ENCODE measurements at regions not wholly inside any gene's neighbourhood (a gene's known extent, or its start where the extent isn't known, plus 50 kb on each side); places are given as distances from the start of the nearest gene placed in this dataset.

- Histone ChIP-seq H3K9me3 (no peaks in the 10 kb centered on the region), H3K27ac (ENCODE audit: low read length) (no peak overlapping the region), H3K4me3 (ENCODE audit: control insufficient read depth in 1 of 2, extremely low read depth in 1 of 2, low read length in 1 of 2) (no peak overlapping the region), H3K4me1 (ENCODE audit: control insufficient read depth in 1 of 2, extremely low read depth in 1 of 2, insufficient read depth in 2 of 2, low read length in 2 of 2) (no peaks in the 10 kb centered on the region), H3K36me3 (ENCODE audit: control insufficient read depth in 2 of 2, extremely low read depth in 1 of 2, insufficient read depth in 1 of 2, low read length in 1 of 2) (no peaks in the 10 kb centered on the region), H3K27me3 (replicated peaks in 1 of 2; ENCODE audit: control insufficient read depth in 2 of 2, extremely low read depth in 1 of 2, insufficient read depth in 2 of 2, low read length in 1 of 2) (no peaks in the 10 kb centered on the region)
- H3K4me1 Mint-ChIP-seq, result peaks cover 0 to 4% (median 0%) of the 10 kb centered on the region in 3 donors
- no peaks in the 10 kb centered on the region for H3K36me3 Mint-ChIP-seq
- H3K9me3 Mint-ChIP-seq, result no peaks in the 10 kb centered on the region
- no peak overlapping the region for H3K27ac Mint-ChIP-seq
- no peak for ATAC-seq (replicated peaks in 1 of 4)
- peaks cover 0 to 4% of the 10 kb centered on the region in 2 donors for H3K27me3 Mint-ChIP-seq
- ChIA-PET POLR2A (no interaction called here), CTCF (no interaction called here)
- WGBS (ENCODE audit: insufficient coverage), result 91% methylated on average over 2 of the region's 4 CpGs
- DNase-seq, result no peak
- no peak overlapping the region for H3K4me3 Mint-ChIP-seq
Measured at GRCh38 chr20:60304931-60305330, 346.7 kb downstream of the CDH26 start.

DNA sequence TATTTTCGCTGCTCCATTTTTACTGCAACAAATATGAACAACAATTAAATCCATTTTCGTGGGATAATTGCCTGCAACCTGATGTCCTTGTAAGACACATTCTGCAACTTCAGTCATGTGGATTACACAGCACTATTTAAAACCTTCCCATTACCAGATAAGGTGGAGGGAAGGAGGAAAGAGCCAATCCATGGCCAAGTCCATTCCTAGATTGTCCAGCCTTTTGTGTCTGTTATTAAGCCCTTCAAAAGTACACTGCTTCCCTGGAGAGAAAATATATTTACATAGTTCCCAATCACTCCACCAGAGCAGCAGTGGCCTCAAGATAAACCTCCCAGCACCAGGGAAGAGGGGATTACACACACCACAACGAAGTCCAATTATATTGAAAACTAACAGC is 347.9 kb downstream of the CDH26 start:
- no peaks in the 10 kb centered on the region for H3K9me3 ChIP-seq
- peaks cover 0 to 4% of the 10 kb centered on the region in 2 donors for H3K27me3 Mint-ChIP-seq
- no peaks in the 10 kb centered on the region for H3K36me3 Mint-ChIP-seq
- ChIA-PET POLR2A (no interaction called here), CTCF (no interaction called here)
- WGBS (ENCODE audit: insufficient coverage), result 71% methylated on average over 1 of the region's 3 CpGs
- H3K36me3 ChIP-seq (ENCODE audit: control insufficient read depth in 2 of 2, extremely low read depth in 1 of 2, insufficient read depth in 1 of 2, low read length in 1 of 2), result no peaks in the 10 kb centered on the region
- no peaks in the 10 kb centered on the region for H3K27me3 ChIP-seq (replicated peaks in 1 of 2; ENCODE audit: control insufficient read depth in 2 of 2, extremely low read depth in 1 of 2, insufficient read depth in 2 of 2, low read length in 1 of 2)
- H3K27ac ChIP-seq (ENCODE audit: low read length), result no peak overlapping the region
- no peak overlapping the region for H3K4me3 ChIP-seq (ENCODE audit: control insufficient read depth in 1 of 2, extremely low read depth in 1 of 2, low read length in 1 of 2)
- no peaks in the 10 kb centered on the region for H3K4me1 ChIP-seq (ENCODE audit: control insufficient read depth in 1 of 2, extremely low read depth in 1 of 2, insufficient read depth in 2 of 2, low read length in 2 of 2)
- no peak overlapping the region for H3K4me3 Mint-ChIP-seq
- DNase-seq, result no peak
- H3K9me3 Mint-ChIP-seq, result no peaks in the 10 kb centered on the region
- H3K4me1 Mint-ChIP-seq, result no peaks in the 10 kb centered on the region
- H3K27ac Mint-ChIP-seq, result no peak overlapping the region
- ATAC-seq (replicated peaks in 1 of 4), result no peak

DNA sequence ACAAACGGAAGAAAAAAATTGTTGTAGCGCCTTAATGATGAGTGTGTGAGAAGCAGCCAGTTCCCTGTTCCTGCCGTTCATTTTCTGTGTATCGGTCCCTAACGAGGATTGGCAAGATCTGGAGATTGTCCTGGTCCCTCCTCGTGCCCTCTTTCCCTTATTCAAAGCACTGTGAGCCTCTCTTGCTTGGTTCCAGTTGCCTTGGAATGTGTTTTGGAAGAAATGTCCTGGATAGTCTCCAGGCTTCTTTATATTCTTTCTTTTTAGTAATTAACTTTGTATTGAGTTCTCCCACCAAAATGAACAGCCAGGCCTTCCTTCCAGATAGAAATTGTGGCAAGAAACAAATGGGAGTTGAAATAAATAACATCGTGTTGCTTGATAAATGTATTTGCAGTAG is 348.3 kb downstream of the CDH26 start:
- DNase-seq (no peak), ATAC-seq (replicated peaks in 1 of 4) (no peak)
- 86% methylated on average over 6 of the region's 7 CpGs for WGBS (ENCODE audit: insufficient coverage)
- Mint-ChIP-seq H3K36me3 (no peaks in the 10 kb centered on the region), H3K4me1 (no peaks in the 10 kb centered on the region), H3K27ac (no peak overlapping the region), H3K9me3 (no peaks in the 10 kb centered on the region), H3K4me3 (no peak overlapping the region), H3K27me3 (peaks cover 0 to 4% of the 10 kb centered on the region in 2 donors)
- Histone ChIP-seq H3K4me1 (ENCODE audit: control insufficient read depth in 1 of 2, extremely low read depth in 1 of 2, insufficient read depth in 2 of 2, low read length in 2 of 2) (no peaks in the 10 kb centered on the region), H3K9me3 (no peaks in the 10 kb centered on the region), H3K27me3 (replicated peaks in 1 of 2; ENCODE audit: control insufficient read depth in 2 of 2, extremely low read depth in 1 of 2, insufficient read depth in 2 of 2, low read length in 1 of 2) (no peaks in the 10 kb centered on the region), H3K4me3 (ENCODE audit: control insufficient read depth in 1 of 2, extremely low read depth in 1 of 2, low read length in 1 of 2) (no peak overlapping the region), H3K36me3 (ENCODE audit: control insufficient read depth in 2 of 2, extremely low read depth in 1 of 2, insufficient read depth in 1 of 2, low read length in 1 of 2) (no peaks in the 10 kb centered on the region), H3K27ac (ENCODE audit: low read length) (no peak overlapping the region)
- CTCF ChIA-PET, result no interaction called here
- POLR2A ChIA-PET, result no interaction called here

DNA sequence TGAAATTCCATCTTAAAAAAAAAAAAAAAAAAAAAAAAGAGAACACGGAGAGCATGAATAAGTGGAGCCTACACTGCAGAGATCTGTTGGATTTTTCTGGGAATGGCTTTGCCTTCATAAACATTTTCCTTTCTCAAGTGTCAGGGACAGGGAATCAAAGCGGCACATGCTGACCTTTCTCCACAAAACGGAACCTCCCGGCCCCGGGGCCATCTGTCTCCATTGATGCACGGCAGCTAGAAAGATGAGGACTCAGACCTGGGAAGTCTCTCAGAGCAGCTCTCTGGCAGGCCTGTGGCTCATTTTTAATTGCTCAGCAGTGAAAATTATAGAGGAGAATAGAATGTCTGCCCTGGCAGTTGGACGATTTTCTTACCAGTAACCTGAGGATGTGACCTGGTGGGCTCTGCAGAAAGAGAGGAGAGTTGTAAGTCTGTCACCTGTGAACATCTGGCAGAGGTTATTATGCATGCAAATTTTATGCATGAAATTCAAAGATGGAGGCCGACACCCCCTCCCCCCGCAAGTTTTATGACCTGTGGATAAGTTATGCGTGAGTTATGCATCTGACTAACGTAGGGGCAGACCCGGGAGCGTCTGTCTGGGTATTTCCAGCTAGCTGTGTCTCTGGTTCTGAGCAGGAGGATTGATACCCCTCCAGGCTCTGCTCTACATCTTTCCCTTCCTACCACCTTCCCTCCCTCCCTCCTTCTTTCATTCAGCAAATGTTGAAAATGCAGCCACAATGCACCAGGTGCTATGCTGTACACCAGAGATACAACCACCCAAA is 352.5 kb downstream of the CDH26 start:
- ChIA-PET CTCF (no interaction called here), POLR2A (no interaction called here)
- no peak overlapping the region for H3K27ac ChIP-seq (ENCODE audit: low read length)
- H3K4me3 ChIP-seq (ENCODE audit: control insufficient read depth in 1 of 2, extremely low read depth in 1 of 2, low read length in 1 of 2), result no peak overlapping the region
- no peaks in the 10 kb centered on the region for H3K36me3 Mint-ChIP-seq
- H3K9me3 Mint-ChIP-seq, result no peaks in the 10 kb centered on the region
- WGBS (ENCODE audit: insufficient coverage), result 84% methylated on average over 5 of the region's 13 CpGs
- H3K4me1 Mint-ChIP-seq, result no peaks in the 10 kb centered on the region
- no peaks in the 10 kb centered on the region for H3K27me3 ChIP-seq (replicated peaks in 1 of 2; ENCODE audit: control insufficient read depth in 2 of 2, extremely low read depth in 1 of 2, insufficient read depth in 2 of 2, low read length in 1 of 2)
- no peaks in the 10 kb centered on the region for H3K36me3 ChIP-seq (ENCODE audit: control insufficient read depth in 2 of 2, extremely low read depth in 1 of 2, insufficient read depth in 1 of 2, low read length in 1 of 2)
- H3K27ac Mint-ChIP-seq, result no peak overlapping the region
- no peaks in the 10 kb centered on the region for H3K9me3 ChIP-seq
- no peak for ATAC-seq (replicated peaks in 1 of 4)
- no peaks in the 10 kb centered on the region for H3K4me1 ChIP-seq (ENCODE audit: control insufficient read depth in 1 of 2, extremely low read depth in 1 of 2, insufficient read depth in 2 of 2, low read length in 2 of 2)
- no peak overlapping the region for H3K4me3 Mint-ChIP-seq
- no peak for DNase-seq
- H3K27me3 Mint-ChIP-seq, result peaks cover 0 to 2% of the 10 kb centered on the region in 2 donors

- H3K9me3 ChIP-seq, result no peaks in the 10 kb centered on the region
- Mint-ChIP-seq H3K36me3 (no peaks in the 10 kb centered on the region), H3K9me3 (no peaks in the 10 kb centered on the region), H3K4me1 (no peaks in the 10 kb centered on the region), H3K27ac (no peak overlapping the region), H3K27me3 (peaks cover 0 to 2% of the 10 kb centered on the region in 2 donors), H3K4me3 (no peak overlapping the region)
- WGBS (ENCODE audit: insufficient coverage), result 100% methylated on average over 2 of the region's 9 CpGs
- no peak overlapping the region for H3K27ac ChIP-seq (ENCODE audit: low read length)
- H3K27me3 ChIP-seq (replicated peaks in 1 of 2; ENCODE audit: control insufficient read depth in 2 of 2, extremely low read depth in 1 of 2, insufficient read depth in 2 of 2, low read length in 1 of 2), result no peaks in the 10 kb centered on the region
- no peak for ATAC-seq (replicated peaks in 1 of 4)
- no peak overlapping the region for H3K4me3 ChIP-seq (ENCODE audit: control insufficient read depth in 1 of 2, extremely low read depth in 1 of 2, low read length in 1 of 2)
- no peaks in the 10 kb centered on the region for H3K4me1 ChIP-seq (ENCODE audit: control insufficient read depth in 1 of 2, extremely low read depth in 1 of 2, insufficient read depth in 2 of 2, low read length in 2 of 2)
- no peaks in the 10 kb centered on the region for H3K36me3 ChIP-seq (ENCODE audit: control insufficient read depth in 2 of 2, extremely low read depth in 1 of 2, insufficient read depth in 1 of 2, low read length in 1 of 2)
- ChIA-PET POLR2A (no interaction called here), CTCF (no interaction called here)
- DNase-seq, result no peak
Measured at GRCh38 chr20:60313191-60313590, 355.0 kb downstream of the CDH26 start.

DNA sequence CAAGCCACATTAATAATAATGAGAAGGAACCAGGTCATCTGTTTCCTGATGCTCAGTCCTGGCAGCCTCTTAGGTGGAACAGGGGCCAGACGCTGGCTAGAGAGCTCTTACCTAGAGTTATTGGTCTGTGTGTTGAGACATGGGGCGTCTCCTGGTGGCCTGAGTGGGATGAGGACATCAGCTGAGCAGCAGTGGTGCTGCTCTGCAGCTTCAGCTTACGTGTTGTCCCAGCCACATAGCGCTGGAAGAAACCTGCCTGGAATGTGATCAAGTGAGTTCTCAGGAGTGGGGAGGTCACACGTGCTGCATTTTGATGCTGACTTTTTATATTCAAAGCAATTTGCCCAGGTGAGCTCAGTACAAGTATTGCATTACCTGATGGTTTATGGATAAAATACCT is 355.4 kb downstream of the CDH26 start:
- H3K4me3 Mint-ChIP-seq, result no peak overlapping the region
- no peak overlapping the region for H3K27ac Mint-ChIP-seq
- ChIA-PET CTCF (no interaction called here), POLR2A (no interaction called here)
- H3K36me3 Mint-ChIP-seq, result no peaks in the 10 kb centered on the region
- H3K27me3 Mint-ChIP-seq, result peaks cover 0 to 2% of the 10 kb centered on the region in 2 donors
- H3K9me3 Mint-ChIP-seq, result no peaks in the 10 kb centered on the region
- no peak for DNase-seq
- no peak overlapping the region for H3K4me3 ChIP-seq (ENCODE audit: control insufficient read depth in 1 of 2, extremely low read depth in 1 of 2, low read length in 1 of 2)
- no peak overlapping the region for H3K27ac ChIP-seq (ENCODE audit: low read length)
- H3K4me1 ChIP-seq (ENCODE audit: control insufficient read depth in 1 of 2, extremely low read depth in 1 of 2, insufficient read depth in 2 of 2, low read length in 2 of 2), result no peaks in the 10 kb centered on the region
- H3K36me3 ChIP-seq (ENCODE audit: control insufficient read depth in 2 of 2, extremely low read depth in 1 of 2, insufficient read depth in 1 of 2, low read length in 1 of 2), result no peaks in the 10 kb centered on the region
- WGBS (ENCODE audit: insufficient coverage), result 52% methylated on average over 4 of the region's 5 CpGs
- no peaks in the 10 kb centered on the region for H3K27me3 ChIP-seq (replicated peaks in 1 of 2; ENCODE audit: control insufficient read depth in 2 of 2, extremely low read depth in 1 of 2, insufficient read depth in 2 of 2, low read length in 1 of 2)
- ATAC-seq (replicated peaks in 1 of 4), result no peak
- no peaks in the 10 kb centered on the region for H3K4me1 Mint-ChIP-seq
- no peaks in the 10 kb centered on the region for H3K9me3 ChIP-seq

DNA sequence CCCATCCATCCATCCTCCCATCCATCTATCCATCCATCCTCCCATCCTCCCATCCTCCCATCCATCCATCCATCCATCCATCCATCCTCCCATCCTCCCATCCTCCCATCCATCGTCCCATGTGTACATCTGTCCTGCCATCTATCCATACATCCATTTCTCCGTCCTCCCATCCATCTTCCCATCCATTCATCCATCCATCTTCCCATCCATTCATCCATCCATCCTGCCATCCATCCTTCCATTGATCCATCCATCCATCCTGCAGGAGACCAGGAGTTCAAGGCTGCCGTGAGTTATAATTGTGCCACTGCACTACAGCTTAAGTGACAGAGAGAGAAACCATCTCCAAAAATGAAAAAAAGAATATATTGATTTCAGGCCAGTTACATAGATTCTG is 356.5 kb downstream of the CDH26 start:
- no peaks in the 10 kb centered on the region for H3K27me3 Mint-ChIP-seq
- WGBS (ENCODE audit: insufficient coverage), result 92% methylated on average over 2 of the region's 3 CpGs

More for the DNA sequence above, 356.5 kb downstream of the CDH26 start:
- DNase-seq (no peak), ATAC-seq (replicated peaks in 1 of 4) (no peak)
- no peaks in the 10 kb centered on the region for H3K36me3 Mint-ChIP-seq
- Histone ChIP-seq H3K27me3 (replicated peaks in 1 of 2; ENCODE audit: control insufficient read depth in 2 of 2, extremely low read depth in 1 of 2, insufficient read depth in 2 of 2, low read length in 1 of 2) (no peaks in the 10 kb centered on the region), H3K9me3 (no peaks in the 10 kb centered on the region), H3K4me3 (ENCODE audit: control insufficient read depth in 1 of 2, extremely low read depth in 1 of 2, low read length in 1 of 2) (no peak overlapping the region), H3K4me1 (ENCODE audit: control insufficient read depth in 1 of 2, extremely low read depth in 1 of 2, insufficient read depth in 2 of 2, low read length in 2 of 2) (no peaks in the 10 kb centered on the region), H3K36me3 (ENCODE audit: control insufficient read depth in 2 of 2, extremely low read depth in 1 of 2, insufficient read depth in 1 of 2, low read length in 1 of 2) (no peaks in the 10 kb centered on the region), H3K27ac (ENCODE audit: low read length) (no peak overlapping the region)
- no peaks in the 10 kb centered on the region for H3K4me1 Mint-ChIP-seq
- CTCF ChIA-PET, result interaction anchor here in 1 of 2 donors (1.1 kb wide), 1 partner anchor 462 kb away, joined by 3 read pairs; no protein-coding TSS in a partner anchor
- H3K4me3 Mint-ChIP-seq, result no peak overlapping the region
- H3K27ac Mint-ChIP-seq, result no peak overlapping the region
- H3K9me3 Mint-ChIP-seq, result no peaks in the 10 kb centered on the region
- POLR2A ChIA-PET, result no interaction called here

Data from T-cell (primary cell).